Mesendoderm (in vitro differentiated cells): ENCODE measurements at regions not wholly inside any gene's neighbourhood (a gene's known extent, or its start where the extent isn't known, plus 50 kb on each side); places are given as distances from the start of the nearest gene placed in this dataset.

Experiments used
- DNase-seq: peaks from one replicate; pipeline ENCODE4 v3.0.0; 2013
- H2AK5ac ChIP-seq: 2 replicates; pipeline ENCODE4 v1.6.1; 2013; ENCODE audit warnings: low read length, inconsistent platforms
- H2BK120ac ChIP-seq: 2 replicates; pipeline ENCODE4 v1.6.1; 2013; ENCODE audit warnings: low read depth, mild to moderate bottlenecking, low read length, moderate library complexity, mixed read lengths
- H2BK15ac ChIP-seq: replicated peaks from 2 replicates; pipeline ENCODE4 v1.6.1; 2013; ENCODE audit warnings: low read depth, mild to moderate bottlenecking, moderate library complexity
- H2BK5ac ChIP-seq: 2 replicates; pipeline ENCODE4 v1.6.1; 2013; ENCODE audit warnings: low read length, inconsistent platforms
- H3K18ac ChIP-seq: 2 replicates; pipeline ENCODE4 v1.6.1; 2013; ENCODE audit warnings: mild to moderate bottlenecking, low read length, mixed read lengths
- H3K23ac ChIP-seq: one replicate; pipeline ENCODE4 v1.6.1; 2013; ENCODE audit warnings: low read length
- H3K27ac ChIP-seq: 2 replicates; pipeline ENCODE4 v1.5.1; 2013; ENCODE audit warnings: low read depth, mild to moderate bottlenecking, inconsistent platforms, low read length, moderate library complexity
- H3K27me3 ChIP-seq: 2 replicates; pipeline ENCODE4 v1.6.1; 2013; ENCODE audit warnings: low read length, control low read depth, mild to moderate bottlenecking, inconsistent platforms; ENCODE audit not compliant: insufficient read depth, poor library complexity
- H3K36me3 ChIP-seq: 2 replicates; pipeline ENCODE4 v1.6.1; 2013; ENCODE audit warnings: low read length, inconsistent platforms; ENCODE audit not compliant: control insufficient read depth, insufficient read depth
- H3K4ac ChIP-seq: one replicate; pipeline ENCODE4 v1.6.1; 2013; ENCODE audit warnings: low read depth, mild to moderate bottlenecking, low read length, moderate library complexity
- H3K4me1 ChIP-seq: 2 replicates; pipeline ENCODE4 v1.6.1; 2013; ENCODE audit warnings: low read depth, low read length, inconsistent platforms; ENCODE audit not compliant: control insufficient read depth
- H3K4me2 ChIP-seq: 2 replicates; pipeline ENCODE4 v1.6.1; 2013; ENCODE audit warnings: low read length
- H3K4me3 ChIP-seq: 2 replicates; pipeline ENCODE4 v1.5.1; 2013; ENCODE audit warnings: mild to moderate bottlenecking, low read length
- H3K56ac ChIP-seq: one replicate; pipeline ENCODE4 v1.6.1; 2013; ENCODE audit warnings: low read length
- H3K79me1 ChIP-seq: 2 replicates; pipeline ENCODE4 v1.6.1; 2013; ENCODE audit warnings: low read length, inconsistent platforms
- H3K79me2 ChIP-seq: 2 replicates; pipeline ENCODE4 v1.6.1; 2013; ENCODE audit warnings: mild to moderate bottlenecking, low read length; ENCODE audit not compliant: control insufficient read depth, insufficient read depth
- H3K9ac ChIP-seq: 2 replicates; pipeline ENCODE4 v1.6.1; 2013; ENCODE audit warnings: low read length, inconsistent platforms
- H4K5ac ChIP-seq: one replicate; pipeline ENCODE4 v1.6.1; 2013; ENCODE audit warnings: low read length
- H4K8ac ChIP-seq: one replicate; pipeline ENCODE4 v1.6.1; 2013; ENCODE audit warnings: low read depth, mild to moderate bottlenecking, control low read depth, low read length, moderate library complexity
- WGBS: extraction: QIAGEN DNeasy Blood & Tissue Kit; methylation state at CpG from one replicate; pipeline ENCODE4 v1.1.7; 2013; ENCODE audit warnings: low lambda C conversion rate, missing lambda C conversion rate; ENCODE audit not compliant: insufficient coverage; ENCODE audit errors: extremely low coverage; 5-methylcytosine and 5-hydroxymethylcytosine counted together

DNA sequence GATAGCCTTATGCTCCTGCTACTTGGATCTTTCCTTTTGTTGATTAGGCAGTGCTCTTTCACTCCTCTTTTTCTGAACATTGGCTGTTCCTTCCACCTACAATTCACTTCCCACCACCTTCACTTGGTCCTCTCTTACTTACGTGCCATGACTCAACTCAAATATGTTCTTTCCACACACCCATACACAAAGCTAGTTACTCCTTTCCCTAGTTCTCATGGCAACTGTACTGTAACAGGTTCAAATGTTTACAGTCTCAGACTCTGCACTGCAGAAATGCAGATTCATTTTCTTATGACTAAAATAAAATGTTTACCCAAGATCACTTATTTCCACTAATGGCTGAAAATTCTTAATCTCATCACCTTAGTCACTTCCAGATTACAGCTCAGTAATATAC, 174.0 kb upstream of the TSHZ2 start:
- Histone ChIP-seq H3K56ac (no peak overlapping the region), H3K36me3 (no peaks in the 10 kb centered on the region), H2BK120ac (no peak overlapping the region), H3K18ac (no peak overlapping the region), H3K4ac (no peak overlapping the region), H3K79me2 (no peaks in the 10 kb centered on the region), H3K4me3 (no peak overlapping the region), H3K4me1 (no peaks in the 10 kb centered on the region), H2BK5ac (no peak overlapping the region), H2BK15ac (no peak overlapping the region), H3K27me3 (no peaks in the 10 kb centered on the region), H3K27ac (no peak overlapping the region), H3K4me2 (no peak overlapping the region), H3K9ac (no peak overlapping the region), H4K8ac (no peak overlapping the region), H3K23ac (no peak overlapping the region), H3K79me1 (no peaks in the 10 kb centered on the region), H4K5ac (no peak overlapping the region), H2AK5ac (no peak overlapping the region)
- no CpG with 5 or more reads among the region's 1 CpG for WGBS
- no peak for DNase-seq

DNA sequence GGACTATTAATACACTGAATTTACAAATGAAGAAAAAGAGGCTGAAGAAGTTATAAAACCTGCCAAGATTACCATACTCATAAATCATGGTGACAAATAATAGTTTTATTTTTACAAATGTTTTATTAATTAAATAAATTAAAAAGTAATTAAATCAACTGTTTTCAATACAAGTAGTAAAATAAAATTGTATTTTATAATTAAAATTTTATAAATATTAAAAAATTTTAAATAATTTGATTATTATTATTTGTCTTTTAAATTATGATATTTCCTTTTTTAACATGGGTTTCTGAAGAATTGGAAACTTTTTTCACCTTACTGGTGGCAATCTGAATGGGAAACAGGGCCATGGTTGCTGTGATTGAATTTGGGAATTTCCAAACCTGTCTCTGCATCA, 177.3 kb upstream of the TSHZ2 start:
- H3K23ac ChIP-seq: no peak overlapping the region
- no peak overlapping the region for H3K56ac ChIP-seq
- H2AK5ac ChIP-seq: no peak overlapping the region
- H2BK15ac ChIP-seq: no peak overlapping the region
- H3K27me3 ChIP-seq: no peaks in the 10 kb centered on the region
- no peak for DNase-seq
- H3K27ac ChIP-seq: no peak overlapping the region
- no peak overlapping the region for H4K5ac ChIP-seq
- no peaks in the 10 kb centered on the region for H3K36me3 ChIP-seq
- no peak overlapping the region for H3K4me2 ChIP-seq
- H3K79me2 ChIP-seq: no peaks in the 10 kb centered on the region
- no peaks in the 10 kb centered on the region for H3K4me1 ChIP-seq
- H3K4me3 ChIP-seq: no peak overlapping the region
- H2BK120ac ChIP-seq: no peak overlapping the region
- H4K8ac ChIP-seq: no peak overlapping the region
- H3K9ac ChIP-seq: no peak overlapping the region
- H3K4ac ChIP-seq: no peak overlapping the region
- no peak overlapping the region for H2BK5ac ChIP-seq
- no peak overlapping the region for H3K18ac ChIP-seq
- H3K79me1 ChIP-seq: no peaks in the 10 kb centered on the region

DNA sequence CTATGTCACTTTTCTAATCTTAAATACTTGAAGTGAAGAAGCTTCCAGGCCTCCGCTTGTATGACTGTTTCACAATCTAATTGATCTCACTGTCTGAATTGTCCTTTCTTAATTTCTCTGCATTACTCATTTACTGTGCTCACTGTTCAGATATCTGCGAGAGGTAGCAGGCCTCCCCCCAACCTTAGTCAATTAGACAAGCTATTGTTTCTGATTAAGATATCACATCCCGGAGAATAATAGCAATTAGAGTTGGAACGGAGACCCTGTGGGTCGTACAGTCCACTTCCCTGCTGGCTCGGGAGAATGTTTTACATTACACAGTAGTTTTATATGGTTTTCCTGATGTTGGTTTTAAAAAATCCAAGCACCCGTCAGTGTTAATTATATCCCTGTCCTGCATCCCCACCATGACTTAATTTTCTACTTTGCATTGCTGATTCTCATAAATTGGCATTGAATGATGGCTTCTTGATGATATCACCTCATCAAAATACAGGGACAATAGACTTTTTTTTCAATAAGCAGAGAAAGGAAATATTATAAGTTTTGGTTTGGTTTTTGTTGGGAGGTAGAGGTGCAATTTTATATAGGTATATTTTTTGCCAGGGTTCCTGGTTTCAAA, 178.7 kb upstream of the TSHZ2 start:
- H2AK5ac ChIP-seq: no peak overlapping the region
- no peak overlapping the region for H3K18ac ChIP-seq
- H3K4me3 ChIP-seq: no peak overlapping the region
- H2BK5ac ChIP-seq: no peak overlapping the region
- H3K27me3 ChIP-seq: no peaks in the 10 kb centered on the region
- no peak overlapping the region for H3K4me2 ChIP-seq
- no peak overlapping the region for H3K27ac ChIP-seq
- H3K79me2 ChIP-seq: no peaks in the 10 kb centered on the region
- no peak overlapping the region for H3K4ac ChIP-seq
- no peak overlapping the region for H3K23ac ChIP-seq
- no peaks in the 10 kb centered on the region for H3K36me3 ChIP-seq
- WGBS: no CpG with 5 or more reads among the region's 7 CpGs
- no peak overlapping the region for H3K9ac ChIP-seq
- DNase-seq: no peak
- no peak overlapping the region for H4K5ac ChIP-seq
- no peak overlapping the region for H2BK15ac ChIP-seq
- H4K8ac ChIP-seq: no peak overlapping the region
- H2BK120ac ChIP-seq: no peak overlapping the region
- H3K79me1 ChIP-seq: no peaks in the 10 kb centered on the region
- H3K56ac ChIP-seq: no peak overlapping the region
- H3K4me1 ChIP-seq: no peaks in the 10 kb centered on the region

DNA sequence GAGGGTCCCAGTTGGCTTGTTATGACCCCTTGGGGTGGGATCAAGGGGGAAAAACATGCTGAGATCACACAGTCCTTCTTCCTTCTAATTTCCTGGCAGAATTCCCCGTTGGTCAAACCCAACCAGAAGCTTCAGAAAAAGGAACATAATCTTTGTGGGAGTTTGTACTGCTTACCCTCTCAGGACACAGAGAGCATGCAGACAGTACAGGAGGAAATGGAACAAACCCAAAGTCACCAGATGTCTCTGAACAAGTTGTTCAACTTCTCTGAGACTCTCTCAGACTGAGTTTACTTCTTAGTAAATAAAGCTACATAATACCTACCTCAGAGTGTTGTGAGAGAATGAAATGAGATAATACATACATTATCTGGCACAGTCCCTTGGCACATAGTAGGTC, 181.1 kb upstream of the TSHZ2 start:
- H3K18ac ChIP-seq: no peak overlapping the region
- H3K27ac ChIP-seq: no peak overlapping the region
- H3K4me3 ChIP-seq: no peak overlapping the region
- H3K4me2 ChIP-seq: no peak overlapping the region
- H3K79me1 ChIP-seq: no peaks in the 10 kb centered on the region
- no peak overlapping the region for H2BK5ac ChIP-seq
- no peak for DNase-seq
- H3K27me3 ChIP-seq: no peaks in the 10 kb centered on the region
- H2AK5ac ChIP-seq: no peak overlapping the region
- H2BK15ac ChIP-seq: no peak overlapping the region
- no peaks in the 10 kb centered on the region for H3K79me2 ChIP-seq
- H2BK120ac ChIP-seq: no peak overlapping the region
- H3K4ac ChIP-seq: no peak overlapping the region
- no peak overlapping the region for H4K5ac ChIP-seq
- no peak overlapping the region for H3K9ac ChIP-seq
- no peak overlapping the region for H3K56ac ChIP-seq
- H3K23ac ChIP-seq: no peak overlapping the region
- WGBS: no CpG with 5 or more reads among the region's 1 CpG
- no peaks in the 10 kb centered on the region for H3K36me3 ChIP-seq
- H3K4me1 ChIP-seq: no peaks in the 10 kb centered on the region
- no peak overlapping the region for H4K8ac ChIP-seq

DNA sequence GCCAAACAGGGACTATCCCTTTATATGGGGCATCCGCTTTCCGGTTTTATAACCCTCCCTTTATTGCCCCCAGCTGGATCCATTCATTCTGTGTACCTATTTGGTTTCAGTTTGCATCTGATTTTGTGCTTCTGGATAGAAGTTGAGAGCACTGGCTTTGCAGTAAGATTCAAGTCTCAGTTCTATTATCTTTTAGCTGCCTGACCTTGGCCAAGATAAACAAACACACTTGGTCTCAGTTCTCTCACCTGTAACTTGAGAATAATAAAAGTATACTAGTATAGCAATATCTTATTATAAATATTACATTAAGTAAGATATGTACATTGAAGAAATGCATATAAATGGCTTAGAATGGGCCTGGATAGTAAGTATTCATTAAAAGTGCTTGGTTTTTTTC, 182.4 kb upstream of the TSHZ2 start:
- Histone ChIP-seq H2BK15ac (no peak overlapping the region), H3K36me3 (no peaks in the 10 kb centered on the region), H3K23ac (no peak overlapping the region), H3K79me1 (no peaks in the 10 kb centered on the region), H3K4me2 (no peak overlapping the region), H3K4me1 (no peaks in the 10 kb centered on the region), H2BK5ac (no peak overlapping the region), H3K4ac (no peak overlapping the region), H3K27ac (no peak overlapping the region), H2AK5ac (no peak overlapping the region), H4K8ac (no peak overlapping the region), H3K56ac (no peak overlapping the region), H3K18ac (no peak overlapping the region), H3K4me3 (no peak overlapping the region), H4K5ac (no peak overlapping the region), H3K9ac (no peak overlapping the region), H3K79me2 (no peaks in the 10 kb centered on the region), H2BK120ac (no peak overlapping the region), H3K27me3 (no peaks in the 10 kb centered on the region)
- WGBS: no CpG with 5 or more reads among the region's 2 CpGs
- no peak for DNase-seq

DNA sequence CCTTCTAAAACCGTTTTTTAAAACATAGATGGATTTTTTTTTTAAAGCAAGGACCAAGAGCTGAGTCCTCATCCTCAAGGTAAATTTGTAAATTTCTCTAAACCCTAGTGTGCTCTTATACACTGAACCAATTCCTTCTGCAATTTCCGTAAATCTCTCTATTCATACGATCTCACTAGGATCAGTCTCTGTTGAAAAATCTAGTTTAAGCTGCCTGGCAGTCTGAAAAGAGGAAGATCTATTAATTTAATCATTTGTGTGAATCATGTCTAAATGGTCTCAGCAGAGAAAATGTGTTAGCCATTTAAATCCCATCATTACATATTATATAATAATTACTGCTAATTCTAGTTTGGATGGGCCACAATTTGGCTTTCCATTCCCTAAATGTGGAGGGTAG, 184.2 kb upstream of the TSHZ2 start:
- Histone ChIP-seq H3K9ac (no peak overlapping the region), H3K23ac (no peak overlapping the region), H3K4me1 (no peaks in the 10 kb centered on the region), H3K36me3 (no peaks in the 10 kb centered on the region), H3K56ac (no peak overlapping the region), H2AK5ac (no peak overlapping the region), H4K5ac (no peak overlapping the region), H3K4me3 (no peak overlapping the region), H3K79me2 (no peaks in the 10 kb centered on the region), H3K27ac (no peak overlapping the region), H3K27me3 (no peaks in the 10 kb centered on the region), H3K4ac (no peak overlapping the region), H3K18ac (no peak overlapping the region), H2BK120ac (no peak overlapping the region), H3K79me1 (no peaks in the 10 kb centered on the region), H2BK5ac (no peak overlapping the region), H3K4me2 (no peak overlapping the region), H4K8ac (no peak overlapping the region), H2BK15ac (no peak overlapping the region)
- no peak for DNase-seq
- WGBS: no CpG with 5 or more reads among the region's 3 CpGs
